Central memory CD4-positive, alpha-beta T cell (primary cell): ENCODE measurements at regions not wholly inside any gene's neighbourhood (a gene's known extent, or its start where the extent isn't known, plus 50 kb on each side); places are given as distances from the start of the nearest gene placed in this dataset.
A peak's percentile ranks its signal among the peaks of the same experiment; 100 is the strongest.
"Not testable (repeated sequence)": the region's sequence is repeated elsewhere in the genome, so short reads cannot be mapped to it uniquely, and the experiment has no call there.

ENCODE experiments used
- DNase-seq: peaks from one replicate; pipeline ENCODE4 v3.0.0; 2022

- DNase-seq: no peak
Measured at GRCh38 chr21:29396951-29397455, 98.3 kb downstream of the BACH1 start.

DNA sequence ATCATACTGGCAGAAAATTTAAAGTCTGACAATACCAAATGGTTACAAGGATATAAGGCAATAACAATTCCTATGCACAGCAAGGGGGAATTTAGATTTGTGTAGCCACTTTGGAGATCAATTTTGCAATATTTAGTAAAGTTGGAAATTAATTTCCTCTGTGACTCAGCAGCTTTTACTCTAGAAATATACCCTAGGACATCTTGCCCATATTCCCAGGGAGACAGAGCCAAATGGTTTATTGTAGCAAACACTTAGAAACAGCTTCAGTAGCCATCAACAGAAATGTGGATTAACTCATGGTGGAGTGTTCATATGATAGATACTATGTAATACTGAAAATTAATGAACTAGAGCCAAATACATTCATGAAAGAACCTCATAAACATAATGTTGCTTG is 104.6 kb downstream of the BACH1 start:
- DNase-seq: no peak

GRCh38 chr21:29403922-29404538 is 105.3 kb downstream of the BACH1 start:
- no peak for DNase-seq

GRCh38 chr21:29405503-29406122 is 106.9 kb downstream of the BACH1 start:
- no peak for DNase-seq

- DNase-seq: no peak
Measured at GRCh38 chr21:29406385-29406784, 107.7 kb downstream of the BACH1 start.

DNA sequence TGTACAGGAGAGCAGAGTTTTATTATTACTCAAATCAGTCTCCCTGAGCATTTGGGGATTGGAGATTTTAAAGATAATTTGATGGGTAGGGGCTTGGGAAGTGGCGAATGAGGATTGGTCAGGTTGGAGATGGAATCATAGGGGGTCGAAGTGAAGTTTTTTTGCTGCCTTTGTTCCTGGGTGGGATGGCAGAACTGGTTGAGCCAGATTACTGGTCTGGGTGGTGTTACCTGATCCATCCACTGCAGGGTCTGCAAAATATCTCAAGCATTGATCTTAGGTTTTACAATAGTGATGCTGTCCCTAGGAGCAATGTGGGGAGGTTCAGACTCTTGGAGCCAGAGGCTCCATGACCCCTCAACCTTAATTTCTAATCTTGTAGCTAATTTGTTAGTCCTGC is 108.8 kb downstream of the BACH1 start:
- DNase-seq: no peak

DNA sequence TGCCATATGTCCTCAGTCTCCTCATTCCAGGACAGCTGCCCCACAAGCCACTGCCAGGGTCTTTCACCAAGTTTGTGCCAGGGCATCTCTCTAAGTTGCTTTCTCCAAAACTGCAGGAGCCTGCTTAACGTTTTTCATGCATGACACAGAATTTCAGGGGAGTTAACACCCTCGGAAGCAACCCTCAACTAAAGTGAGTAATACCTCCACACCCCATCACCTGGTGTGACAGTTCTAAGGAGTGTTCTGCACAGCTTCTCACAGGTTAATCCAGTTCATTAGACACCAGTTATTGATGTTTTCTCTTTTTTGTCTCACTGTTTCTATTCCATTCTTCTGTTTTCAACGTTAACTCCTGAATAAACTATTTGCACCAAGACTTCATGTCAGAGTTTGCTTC is 115.0 kb downstream of the BACH1 start:
- no peak for DNase-seq

DNA sequence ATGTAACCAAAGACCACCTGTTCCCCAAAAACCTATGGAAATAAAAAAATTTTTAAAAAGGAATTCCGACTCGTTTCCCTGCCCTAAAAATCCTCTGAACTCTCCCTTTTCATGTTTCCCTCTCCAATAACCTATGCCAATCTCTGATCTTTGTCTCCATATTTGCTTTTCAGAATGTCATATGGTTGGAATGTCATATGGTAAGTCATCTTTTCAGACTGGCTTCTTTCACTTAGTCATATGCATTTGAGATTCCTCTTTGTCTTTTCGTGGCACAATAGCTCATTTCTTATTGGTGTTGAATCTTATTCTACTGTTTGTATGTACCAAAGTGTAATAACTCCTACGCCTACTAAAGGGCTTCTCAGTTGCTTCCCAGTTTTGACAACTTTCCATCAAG is 117.5 kb downstream of the BACH1 start:
- DNase-seq: no peak

DNA sequence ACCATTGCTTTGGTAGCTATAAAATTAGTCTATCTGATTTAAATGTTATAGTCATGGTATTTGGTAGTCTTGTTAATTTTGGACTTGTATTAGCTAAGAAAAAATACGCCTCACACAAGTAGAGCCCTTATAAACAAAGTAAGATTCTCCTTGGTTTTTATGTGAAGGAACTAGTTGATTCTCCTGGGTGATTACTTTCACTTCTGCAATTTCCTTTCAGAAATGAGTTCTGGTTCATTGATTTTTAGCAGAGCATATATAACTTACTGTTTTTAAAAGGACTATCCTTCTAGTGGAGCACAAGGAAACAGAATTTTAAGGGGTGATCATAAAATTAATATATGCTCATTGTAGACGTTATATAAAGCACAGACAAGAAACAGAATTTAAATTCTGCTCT is 120.1 kb downstream of the BACH1 start:
- DNase-seq: no peak

DNA sequence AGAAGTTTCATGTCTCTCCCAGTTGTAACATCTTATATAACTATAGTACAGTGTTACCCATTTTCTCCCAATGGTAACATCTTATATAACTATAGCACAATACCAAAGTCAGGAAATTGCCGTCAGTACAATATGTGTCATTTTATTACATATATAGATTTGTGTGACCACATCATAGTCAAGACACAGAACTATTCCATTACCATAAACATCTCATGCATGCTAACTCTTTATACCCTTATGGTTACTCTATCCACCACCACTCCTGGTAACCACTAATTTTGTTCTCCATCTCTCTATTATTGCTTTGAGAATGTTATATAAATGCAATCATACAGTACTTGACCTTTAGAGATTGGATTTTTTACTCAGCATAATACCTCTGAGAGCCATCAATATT is 120.7 kb downstream of the BACH1 start:
- DNase-seq: no peak

GRCh38 chr21:29423099-29423870 is 124.6 kb downstream of the BACH1 start:
- DNase-seq: no peak

- DNase-seq: no peak
Measured at GRCh38 chr21:29424728-29425127, 126.0 kb downstream of the BACH1 start.

- no peak for DNase-seq
Measured at GRCh38 chr21:29429218-29429617, 130.5 kb downstream of the BACH1 start.

- DNase-seq: no peak
Measured at GRCh38 chr21:29430030-29430429, 131.3 kb downstream of the BACH1 start.

DNA sequence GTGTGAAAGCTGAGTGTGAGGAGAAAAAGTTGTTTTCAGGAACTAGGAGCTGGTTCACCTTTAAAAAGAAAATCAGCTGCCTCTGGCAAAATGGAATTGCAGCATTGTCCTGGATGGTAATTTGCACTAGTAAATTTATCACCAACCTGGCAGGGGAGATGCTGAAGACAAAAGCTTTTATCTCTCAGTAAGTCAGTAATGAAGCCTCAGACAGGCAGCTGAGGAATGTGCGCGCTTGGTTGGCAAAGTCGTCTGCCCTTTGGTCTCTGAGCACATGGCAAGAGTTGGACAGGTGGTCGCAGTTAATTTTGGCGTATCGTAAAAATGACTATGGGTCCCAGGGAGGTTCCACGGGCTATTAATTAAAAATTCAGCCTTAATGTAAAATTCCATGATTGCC is 131.9 kb downstream of the BACH1 start:
- no peak for DNase-seq

GRCh38 chr21:29431178-29431577 is 132.5 kb downstream of the BACH1 start:
- no peak for DNase-seq

DNA sequence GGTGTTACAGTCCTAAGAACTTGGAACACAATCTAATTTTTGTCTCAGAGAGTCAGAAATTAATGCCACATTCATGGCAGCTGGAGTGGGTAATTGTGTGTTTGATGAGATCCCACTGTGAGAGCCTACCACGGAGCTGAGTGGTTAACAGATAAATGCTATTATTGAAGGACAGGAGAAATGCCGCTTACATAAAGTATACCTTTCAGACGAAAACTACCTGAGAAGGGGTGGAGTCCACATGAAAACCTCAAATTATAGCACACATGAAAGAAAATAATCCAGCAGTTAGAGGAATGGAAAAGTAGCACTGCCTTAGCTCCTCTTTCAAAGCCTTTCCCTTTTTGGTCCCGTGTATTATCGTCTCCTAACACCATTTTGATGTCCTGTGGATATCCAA is 133.0 kb downstream of the BACH1 start:
- no peak for DNase-seq

DNA sequence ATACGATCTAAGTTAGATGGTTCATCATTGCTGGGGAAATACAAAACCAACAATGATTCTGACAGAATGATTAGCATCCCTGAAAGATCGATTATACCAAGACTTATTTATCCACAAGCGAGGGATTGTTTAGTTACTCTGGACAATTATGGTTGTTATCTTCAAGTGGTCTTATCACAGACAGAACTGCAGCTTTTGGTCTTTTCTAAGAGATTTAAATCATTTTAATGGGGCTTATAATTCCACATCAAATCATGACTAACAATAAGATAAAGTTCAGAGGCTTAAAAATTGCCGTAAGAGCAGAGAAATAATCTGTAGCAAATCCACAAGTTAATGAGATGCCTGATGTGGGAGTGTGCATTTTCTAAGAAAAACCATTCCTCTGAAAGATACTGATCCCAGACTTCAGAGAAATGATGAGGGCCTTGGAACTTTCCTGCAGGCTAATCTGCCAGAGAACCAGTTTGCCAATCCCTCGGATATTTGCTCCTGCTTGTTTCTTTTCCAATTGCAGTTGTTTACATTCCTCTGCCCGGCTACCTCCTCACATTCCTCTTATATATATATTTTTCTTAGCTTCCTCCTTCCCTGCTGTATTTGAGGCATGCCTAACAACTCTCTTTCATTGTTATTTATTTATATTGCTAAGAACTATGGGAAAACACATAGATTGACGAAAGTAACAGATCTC is 134.8 kb downstream of the BACH1 start:
- no peak for DNase-seq

GRCh38 chr21:29434081-29434480 is 135.4 kb downstream of the BACH1 start:
- DNase-seq: no peak

GRCh38 chr21:29434982-29435381 is 136.3 kb downstream of the BACH1 start:
- not testable (repeated sequence) for DNase-seq

DNA sequence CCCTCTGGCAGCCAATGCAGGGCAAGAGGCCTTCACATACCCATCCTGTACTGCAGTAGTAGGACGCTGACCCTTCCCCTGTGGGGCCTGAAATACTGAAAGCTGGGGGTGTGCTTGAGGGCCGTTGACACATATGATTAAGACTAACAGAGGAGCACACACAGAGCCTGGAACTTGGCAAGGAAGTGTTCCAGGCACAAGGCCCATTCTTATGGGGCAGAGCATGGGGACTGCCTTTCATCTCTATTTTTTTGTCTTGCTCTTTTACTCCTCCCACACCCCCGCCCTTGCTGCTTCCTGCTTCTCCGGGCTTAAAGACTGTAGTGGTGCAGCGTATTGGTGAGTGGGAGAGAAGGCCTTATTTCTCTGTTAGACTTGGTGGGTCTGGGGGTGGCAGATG is 137.4 kb downstream of the BACH1 start:
- DNase-seq: peak; percentile 33

DNA sequence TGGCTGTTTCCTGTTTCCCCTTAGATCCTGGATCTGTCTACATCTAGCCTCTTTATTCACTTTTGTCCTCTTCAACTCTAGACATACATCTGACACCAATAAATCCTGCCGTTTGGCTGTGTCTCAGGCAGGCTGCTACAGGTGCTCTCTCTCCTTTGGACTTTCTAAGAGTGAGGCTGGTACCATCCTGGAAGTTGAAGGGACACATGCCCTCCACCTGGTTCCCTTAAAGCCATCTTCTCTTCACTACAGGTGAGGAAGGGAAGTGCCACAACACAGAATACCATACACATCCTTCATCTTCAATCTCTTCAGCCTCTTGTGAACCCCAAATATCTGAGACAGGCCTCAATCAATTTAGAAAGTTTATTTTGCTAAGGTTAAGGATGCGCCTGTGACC is 137.9 kb downstream of the BACH1 start:
- no peak for DNase-seq

- DNase-seq: no peak
Measured at GRCh38 chr21:29441651-29442050, 142.9 kb downstream of the BACH1 start.
